Memory B cell (primary cell): ENCODE measurements at regions not wholly inside any gene's neighbourhood (a gene's known extent, or its start where the extent isn't known, plus 50 kb on each side); places are given as distances from the start of the nearest gene placed in this dataset.

Source experiments
- ATAC-seq: fragments of 150-1000 bp; cut with Tn5 transposase; 2 replicates; pipeline ENCODE4 v1.10.0; 2021; ENCODE audit warnings: low read depth, mild to moderate bottlenecking, moderate library complexity
- DNase-seq, 2 donors: peaks; one replicate each; pipeline ENCODE4 v3.0.0; 2022; ENCODE audit warnings: low spot score in 2 of 2
- H3K27ac Mint-ChIP-seq: one replicate; pipeline ENCODE4 v1.8.0; 2022; ENCODE audit warnings: mild to moderate bottlenecking, moderate library complexity, mixed read lengths
- H3K27me3 Mint-ChIP-seq: one replicate; pipeline ENCODE4 v1.8.0; 2022; ENCODE audit warnings: mixed read lengths
- H3K36me3 Mint-ChIP-seq: one replicate; pipeline ENCODE4 v1.8.0; 2022; ENCODE audit warnings: mild to moderate bottlenecking, mixed read lengths
- H3K4me1 Mint-ChIP-seq: one replicate; pipeline ENCODE4 v1.8.0; 2022; ENCODE audit warnings: mixed read lengths
- H3K4me3 Mint-ChIP-seq: one replicate; pipeline ENCODE4 v1.8.0; 2022; ENCODE audit warnings: mild to moderate bottlenecking, moderate library complexity, mixed read lengths
- H3K9me3 Mint-ChIP-seq: one replicate; pipeline ENCODE4 v1.8.0; 2022; ENCODE audit warnings: mixed read lengths

- DNase-seq (no peak), ATAC-seq (no peak)
- Mint-ChIP-seq H3K27me3 (no peaks in the 10 kb centered on the region), H3K36me3 (peaks cover 9% of the 10 kb centered on the region), H3K4me1 (no peaks in the 10 kb centered on the region), H3K27ac (no peak overlapping the region), H3K9me3 (no peaks in the 10 kb centered on the region), H3K4me3 (no peak overlapping the region)
These were observed 293.9 kb downstream of the RAB28 start for GRCh38 chr4:13190093-13190721.

- Mint-ChIP-seq H3K36me3 (peaks cover 6% of the 10 kb centered on the region), H3K27me3 (no peaks in the 10 kb centered on the region), H3K9me3 (no peaks in the 10 kb centered on the region), H3K4me1 (no peaks in the 10 kb centered on the region), H3K4me3 (no peak overlapping the region), H3K27ac (no peak overlapping the region)
- ATAC-seq (no peak), DNase-seq (no peak)
These were observed 299.9 kb downstream of the RAB28 start for GRCh38 chr4:13184199-13184598.

GRCh38 chr4:13182133-13182532 is 302.0 kb downstream of the RAB28 start:
- DNase-seq, result no peak
- Mint-ChIP-seq H3K27me3 (no peaks in the 10 kb centered on the region), H3K9me3 (no peaks in the 10 kb centered on the region), H3K4me3 (no peak overlapping the region), H3K4me1 (no peaks in the 10 kb centered on the region), H3K27ac (no peak overlapping the region), H3K36me3 (peaks cover 5% of the 10 kb centered on the region)
- ATAC-seq, result no peak

- DNase-seq (no peak), ATAC-seq (no peak)
- Mint-ChIP-seq H3K36me3 (peaks cover 5% of the 10 kb centered on the region), H3K9me3 (no peaks in the 10 kb centered on the region), H3K4me1 (no peaks in the 10 kb centered on the region), H3K4me3 (no peak overlapping the region), H3K27me3 (no peaks in the 10 kb centered on the region), H3K27ac (no peak overlapping the region)
These were observed 302.5 kb downstream of the RAB28 start for GRCh38 chr4:13181681-13182080.

- peaks cover 1% of the 10 kb centered on the region for H3K4me1 Mint-ChIP-seq
- H3K27ac Mint-ChIP-seq, result no peak overlapping the region
- no peaks in the 10 kb centered on the region for H3K9me3 Mint-ChIP-seq
- DNase-seq (no peak), ATAC-seq (no peak)
- no peaks in the 10 kb centered on the region for H3K27me3 Mint-ChIP-seq
- peaks cover 5% of the 10 kb centered on the region for H3K36me3 Mint-ChIP-seq
- no peak overlapping the region for H3K4me3 Mint-ChIP-seq
These were observed 303.4 kb downstream of the RAB28 start for GRCh38 chr4:13180701-13181100.

GRCh38 chr4:13178621-13179020 is 305.5 kb downstream of the RAB28 start:
- Mint-ChIP-seq H3K4me1 (peaks cover 9% of the 10 kb centered on the region), H3K9me3 (no peaks in the 10 kb centered on the region), H3K27ac (no peak overlapping the region), H3K27me3 (no peaks in the 10 kb centered on the region), H3K36me3 (peaks cover 2% of the 10 kb centered on the region), H3K4me3 (no peak overlapping the region)
- ATAC-seq (no peak), DNase-seq (no peak)

- no peaks in the 10 kb centered on the region for H3K27me3 Mint-ChIP-seq
- no peak overlapping the region for H3K27ac Mint-ChIP-seq
- no peak overlapping the region for H3K4me3 Mint-ChIP-seq
- no peaks in the 10 kb centered on the region for H3K9me3 Mint-ChIP-seq
- H3K4me1 Mint-ChIP-seq, result peaks cover 9% of the 10 kb centered on the region
- no peak for ATAC-seq
- no peak for DNase-seq
- peaks cover 2% of the 10 kb centered on the region for H3K36me3 Mint-ChIP-seq
These were observed 307.4 kb downstream of the RAB28 start for GRCh38 chr4:13176741-13177142.

GRCh38 chr4:13174926-13175325 is 309.2 kb downstream of the RAB28 start:
- peaks cover 2% of the 10 kb centered on the region for H3K36me3 Mint-ChIP-seq
- H3K27ac Mint-ChIP-seq, result no peak overlapping the region
- peaks cover 9% of the 10 kb centered on the region for H3K4me1 Mint-ChIP-seq
- no peaks in the 10 kb centered on the region for H3K27me3 Mint-ChIP-seq
- ATAC-seq, result no peak
- no peaks in the 10 kb centered on the region for H3K9me3 Mint-ChIP-seq
- no peak overlapping the region for H3K4me3 Mint-ChIP-seq
- DNase-seq, result no peak

GRCh38 chr4:13174001-13174400 is 310.1 kb downstream of the RAB28 start:
- Mint-ChIP-seq H3K9me3 (no peaks in the 10 kb centered on the region), H3K27me3 (no peaks in the 10 kb centered on the region), H3K4me3 (no peak overlapping the region), H3K27ac (no peak overlapping the region), H3K36me3 (peaks cover 2% of the 10 kb centered on the region), H3K4me1 (peaks cover 9% of the 10 kb centered on the region)
- no peak for ATAC-seq
- DNase-seq, result no peak

GRCh38 chr4:13171292-13172057 is 312.7 kb downstream of the RAB28 start:
- no peak overlapping the region for H3K4me3 Mint-ChIP-seq
- H3K27ac Mint-ChIP-seq, result no peak overlapping the region
- no peaks in the 10 kb centered on the region for H3K36me3 Mint-ChIP-seq
- H3K9me3 Mint-ChIP-seq, result no peaks in the 10 kb centered on the region
- ATAC-seq (no peak), DNase-seq (no peak)
- no peaks in the 10 kb centered on the region for H3K27me3 Mint-ChIP-seq
- peaks cover 9% of the 10 kb centered on the region for H3K4me1 Mint-ChIP-seq

- H3K9me3 Mint-ChIP-seq, result no peaks in the 10 kb centered on the region
- no peak overlapping the region for H3K4me3 Mint-ChIP-seq
- peaks cover 5% of the 10 kb centered on the region for H3K4me1 Mint-ChIP-seq
- H3K27ac Mint-ChIP-seq, result no peak overlapping the region
- no peaks in the 10 kb centered on the region for H3K27me3 Mint-ChIP-seq
- DNase-seq (no peak), ATAC-seq (no peak)
- no peaks in the 10 kb centered on the region for H3K36me3 Mint-ChIP-seq
These were observed 314.2 kb downstream of the RAB28 start for GRCh38 chr4:13169731-13170525.

GRCh38 chr4:13168326-13168725 is 315.8 kb downstream of the RAB28 start:
- Mint-ChIP-seq H3K4me3 (no peak overlapping the region), H3K36me3 (no peaks in the 10 kb centered on the region), H3K27me3 (no peaks in the 10 kb centered on the region), H3K9me3 (no peaks in the 10 kb centered on the region), H3K4me1 (no peaks in the 10 kb centered on the region), H3K27ac (no peak overlapping the region)
- no peak for ATAC-seq
- DNase-seq, result no peak

GRCh38 chr4:13166214-13166613 is 317.9 kb downstream of the RAB28 start:
- no peaks in the 10 kb centered on the region for H3K4me1 Mint-ChIP-seq
- no peaks in the 10 kb centered on the region for H3K27me3 Mint-ChIP-seq
- H3K36me3 Mint-ChIP-seq, result no peaks in the 10 kb centered on the region
- H3K9me3 Mint-ChIP-seq, result no peaks in the 10 kb centered on the region
- H3K4me3 Mint-ChIP-seq, result no peak overlapping the region
- ATAC-seq (no peak), DNase-seq (no peak)
- H3K27ac Mint-ChIP-seq, result no peak overlapping the region

GRCh38 chr4:13164783-13165331 is 319.3 kb downstream of the RAB28 start:
- no peaks in the 10 kb centered on the region for H3K9me3 Mint-ChIP-seq
- H3K4me3 Mint-ChIP-seq, result no peak overlapping the region
- no peak overlapping the region for H3K27ac Mint-ChIP-seq
- H3K4me1 Mint-ChIP-seq, result no peaks in the 10 kb centered on the region
- DNase-seq (no peak), ATAC-seq (no peak)
- no peaks in the 10 kb centered on the region for H3K36me3 Mint-ChIP-seq
- H3K27me3 Mint-ChIP-seq, result no peaks in the 10 kb centered on the region
